Esophagus squamous epithelium (tissue), 4 donors: ENCODE measurements at regions not wholly inside any gene's neighbourhood (a gene's known extent, or its start where the extent isn't known, plus 50 kb on each side); places are given as distances from the start of the nearest gene placed in this dataset.

Source experiments
- CTCF ChIP-seq, 6 experiments: fragments of 450-650 bp in 4 of 6; fragments of 200-600 bp in 2 of 6; sonication (generic) in 2 of 6; IDR thresholded peaks; one replicate each; pipeline ENCODE4 v1.5.1; 2016 to 2019; ENCODE audit warnings: antibody characterized with exemption in 6 of 6, mild to moderate bottlenecking in 4 of 6, moderate library complexity in 4 of 6
- POLR2A ChIP-seq, 4 donors: fragments of 450-650 bp; IDR thresholded peaks; one replicate each; pipeline ENCODE4 v1.6.1; 2017; ENCODE audit warnings: antibody characterized with exemption in 4 of 4, mild to moderate bottlenecking in 4 of 4, moderate library complexity in 3 of 4

DNA sequence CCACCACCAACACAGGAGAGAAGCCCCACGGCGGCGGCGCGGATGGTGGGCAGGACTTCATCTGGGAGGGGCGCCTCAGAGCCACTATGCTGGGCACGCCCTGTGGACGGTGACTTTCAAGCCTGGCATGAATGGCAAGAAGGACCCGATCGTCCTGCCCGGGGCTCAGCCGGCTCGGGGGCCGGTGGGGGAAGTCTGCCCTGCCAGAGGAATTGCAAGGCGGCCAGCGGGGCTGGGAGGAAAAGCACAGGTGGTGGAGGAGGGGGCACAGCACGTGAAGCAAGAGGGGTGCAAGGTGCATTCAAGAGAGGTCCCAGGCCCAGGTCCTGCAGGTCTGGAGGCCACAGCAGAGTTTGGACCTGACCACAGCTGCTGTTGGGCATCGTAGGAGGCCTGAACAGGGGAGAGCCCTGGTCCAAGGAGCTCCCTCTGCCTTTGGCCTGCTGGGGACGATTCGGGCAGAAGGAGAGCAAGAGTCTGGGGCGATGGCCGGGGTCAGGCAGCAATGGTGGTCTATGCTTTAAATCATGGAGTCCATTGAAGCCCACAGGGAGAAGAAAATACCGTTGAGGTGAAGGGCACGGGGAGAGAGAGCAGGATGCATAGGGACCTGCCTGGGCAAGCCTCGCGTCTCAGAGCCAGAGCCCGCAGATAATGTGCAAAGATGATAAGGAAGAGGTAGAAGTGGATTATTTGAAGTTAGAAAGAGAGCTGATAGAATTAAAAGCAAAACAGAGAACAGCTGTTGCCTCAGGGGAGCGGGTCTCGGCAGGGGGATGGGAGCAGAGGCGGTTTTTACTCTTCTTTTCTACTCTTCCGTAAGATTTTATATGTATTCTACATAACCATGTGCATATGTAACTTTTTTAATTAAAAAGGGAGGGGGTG is 82.6 kb upstream of the SHISAL1 start:
- TF ChIP-seq CTCF (IDR thresholded peaks at IDR 0.05) (no peak), POLR2A (IDR thresholded peaks at IDR 0.05) (no peak)
